SIG-M5 treated with dmso at 0.1 percent for 504 hours (cell line): ENCODE measurements at regions not wholly inside any gene's neighbourhood (a gene's known extent, or its start where the extent isn't known, plus 50 kb on each side); places are given as distances from the start of the nearest gene placed in this dataset.
A peak's percentile ranks its signal among the peaks of the same experiment; 100 is the strongest.
"Not testable (repeated sequence)": the region's sequence is repeated elsewhere in the genome, so short reads cannot be mapped to it uniquely, and the experiment has no call there.

ENCODE experiments used
- DNase-seq: peaks from one replicate; lab custom pipeline; 2025; ENCODE audit not compliant: unreplicated experiment; lab: John Stamatoyannopoulos, UW

- DNase-seq = not testable (repeated sequence)
Observed at GRCh38 chr12:83427586-83428136, 741.0 kb downstream of the TMTC2 start.

GRCh38 chr12:83414981-83415380 is 728.3 kb downstream of the TMTC2 start:
- no peak for DNase-seq

GRCh38 chr12:83408851-83409250 is 722.1 kb downstream of the TMTC2 start:
- no peak for DNase-seq

- no peak for DNase-seq
Observed at GRCh38 chr12:83408146-83408545, 721.4 kb downstream of the TMTC2 start.

- DNase-seq = no peak
Observed at GRCh38 chr12:83404521-83404920, 717.8 kb downstream of the TMTC2 start.

- DNase-seq = no peak
Observed at GRCh38 chr12:83390186-83390585, 703.5 kb downstream of the TMTC2 start.

- DNase-seq = peak; percentile 23
Observed at GRCh38 chr12:83389237-83389996, 702.7 kb downstream of the TMTC2 start.

GRCh38 chr12:83388551-83388950 is 701.8 kb downstream of the TMTC2 start:
- no peak for DNase-seq

- no peak for DNase-seq
Observed at GRCh38 chr12:83386527-83387264, 700.0 kb downstream of the TMTC2 start.

GRCh38 chr12:83378186-83378727 is 691.6 kb downstream of the TMTC2 start:
- DNase-seq = no peak

GRCh38 chr12:83365317-83365716 is 678.6 kb downstream of the TMTC2 start:
- no peak for DNase-seq

- no peak for DNase-seq
Observed at GRCh38 chr12:83361475-83361874, 674.8 kb downstream of the TMTC2 start.

GRCh38 chr12:83361071-83361470 is 674.4 kb downstream of the TMTC2 start:
- DNase-seq = no peak

- DNase-seq = no peak
Observed at GRCh38 chr12:83349907-83350611, 663.4 kb downstream of the TMTC2 start.

- no peak for DNase-seq
Observed at GRCh38 chr12:83346333-83346732, 659.6 kb downstream of the TMTC2 start.

GRCh38 chr12:83343767-83344166 is 657.1 kb downstream of the TMTC2 start:
- no peak for DNase-seq

- no peak for DNase-seq
Observed at GRCh38 chr12:83335748-83336147, 649.0 kb downstream of the TMTC2 start.

- DNase-seq = no peak
Observed at GRCh38 chr12:83326666-83327065, 640.0 kb downstream of the TMTC2 start.

- DNase-seq = no peak
Observed at GRCh38 chr12:83323866-83324265, 637.2 kb downstream of the TMTC2 start.

- no peak for DNase-seq
Observed at GRCh38 chr12:83322809-83323208, 636.1 kb downstream of the TMTC2 start.

GRCh38 chr12:83321971-83322370 is 635.3 kb downstream of the TMTC2 start:
- DNase-seq = no peak
